ENCODE measurements at regions not wholly inside any gene's neighbourhood (a gene's known extent, or its start where the extent isn't known, plus 50 kb on each side); places are given as distances from the start of the nearest gene placed in this dataset.

DNA sequence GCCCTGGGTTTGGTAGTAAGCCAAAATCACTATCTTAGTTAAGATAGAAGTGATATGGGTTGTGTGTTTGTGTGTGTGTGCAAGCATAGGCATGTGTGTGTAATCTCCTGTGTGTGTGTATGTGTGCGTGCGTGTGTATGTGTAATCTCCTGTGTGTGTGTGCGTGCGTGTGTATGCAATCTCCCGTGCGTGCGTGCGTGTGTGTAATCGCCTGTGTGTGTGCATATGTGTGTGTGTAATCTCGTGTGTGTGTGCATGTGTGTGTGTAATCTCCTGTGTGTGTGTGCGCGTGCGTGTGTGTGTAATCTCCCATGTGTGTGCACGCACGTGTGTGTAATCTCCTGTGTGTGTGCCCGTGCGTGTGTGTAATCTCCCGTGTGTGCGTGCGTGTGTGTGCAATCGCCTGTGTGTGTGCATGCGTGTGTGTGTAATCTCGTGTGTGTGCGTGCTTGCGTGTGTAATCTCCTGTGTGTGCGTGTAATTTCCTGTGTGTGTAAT lies 219.3 kb upstream of the GGTLC1 start:
- POLR2A ChIA-PET = no interaction called here
- no peak for ATAC-seq (ENCODE audit: low read depth)
- Mint-ChIP-seq H3K9me3 (peaks cover 10% of the 10 kb centered on the region), H3K4me3 (no peak overlapping the region), H3K27me3 (peaks cover 18% of the 10 kb centered on the region), H3K36me3 (peaks cover 2% of the 10 kb centered on the region), H3K27ac (no peak overlapping the region), H3K4me1 (peaks cover 4% of the 10 kb centered on the region)
- DNase-seq = no peak

DNA sequence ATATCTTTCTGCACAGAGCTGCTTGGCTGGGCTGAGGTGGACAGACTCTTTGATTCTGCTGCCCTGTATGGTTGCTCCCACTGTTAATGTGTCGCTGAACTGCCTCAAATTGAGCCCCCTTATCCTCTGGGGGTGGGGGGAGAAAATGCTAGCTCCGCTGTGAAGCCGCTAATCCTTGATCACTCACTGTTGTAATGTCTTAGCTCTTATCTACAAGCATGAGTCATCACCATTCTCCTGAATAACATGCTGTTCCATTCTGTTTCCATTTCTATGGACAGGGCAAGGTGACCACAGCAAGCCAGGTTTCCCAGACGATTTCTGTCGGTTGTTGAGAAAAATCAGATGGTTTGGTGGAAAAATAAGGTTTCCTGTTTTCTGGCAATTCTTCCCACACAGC lies 218.4 kb upstream of the GGTLC1 start:
- POLR2A ChIA-PET = no interaction called here
- Mint-ChIP-seq H3K4me3 (no peak overlapping the region), H3K27ac (no peak overlapping the region), H3K9me3 (peaks cover 10% of the 10 kb centered on the region), H3K4me1 (no peaks in the 10 kb centered on the region), H3K36me3 (peaks cover 2% of the 10 kb centered on the region), H3K27me3 (peaks cover 9% of the 10 kb centered on the region)
- no peak for ATAC-seq (ENCODE audit: low read depth)
- DNase-seq = no peak

DNA sequence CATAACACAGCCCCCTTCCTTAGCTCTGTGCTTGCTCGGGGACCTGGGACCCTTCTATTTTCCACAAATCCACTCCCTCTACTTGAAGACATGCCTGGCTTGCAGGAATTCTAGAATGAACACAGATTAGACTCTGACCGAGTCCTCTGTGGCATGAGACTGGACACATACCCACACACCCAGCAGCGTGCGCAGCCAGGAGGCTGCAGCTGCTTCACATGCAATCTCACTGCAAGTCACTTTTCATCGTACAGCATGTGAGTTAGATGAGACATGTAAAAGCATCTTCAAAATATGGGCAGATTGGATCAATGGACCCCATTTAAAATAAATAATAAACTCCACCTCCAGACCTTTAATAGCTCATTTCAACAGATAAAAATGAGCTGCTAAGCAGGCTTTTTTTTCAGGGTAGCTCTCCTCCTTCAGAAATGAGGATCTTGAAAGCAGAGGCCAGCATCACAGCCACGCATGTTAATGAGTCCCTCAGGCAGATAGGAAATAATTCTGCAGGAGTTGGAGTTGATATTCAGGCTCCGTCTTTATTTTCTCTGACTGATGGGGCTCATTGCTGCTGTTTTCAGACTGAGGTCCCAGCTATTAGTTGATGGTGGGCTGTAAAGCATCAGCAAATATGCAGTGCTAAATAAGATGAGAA lies 215.1 kb upstream of the GGTLC1 start:
- ATAC-seq (ENCODE audit: low read depth) = no peak
- Mint-ChIP-seq H3K27me3 (no peaks in the 10 kb centered on the region), H3K9me3 (peaks cover 10% of the 10 kb centered on the region), H3K36me3 (peaks cover 2% of the 10 kb centered on the region), H3K4me1 (no peaks in the 10 kb centered on the region), H3K4me3 (no peak overlapping the region), H3K27ac (no peak overlapping the region)
- POLR2A ChIA-PET = no interaction called here
- DNase-seq = no peak

DNA sequence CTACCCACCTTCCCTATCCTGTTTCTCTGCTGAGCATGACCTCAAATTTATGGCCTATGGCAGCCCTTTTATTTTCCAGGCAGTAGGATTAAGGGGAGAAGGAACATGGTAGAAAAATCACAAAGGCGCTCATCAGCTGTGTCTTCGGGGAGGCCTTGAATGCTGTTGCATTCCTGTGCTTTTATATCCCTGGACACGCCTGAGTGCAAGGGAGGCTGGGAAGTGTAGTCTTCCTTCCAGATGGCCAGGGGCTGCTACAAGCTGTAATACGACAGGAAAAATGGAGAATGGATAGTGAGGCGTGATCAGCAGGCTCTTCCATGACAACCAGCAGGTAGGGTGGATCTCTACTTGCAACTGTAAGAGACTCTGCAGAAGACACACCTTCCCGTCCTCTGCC lies 210.9 kb upstream of the GGTLC1 start:
- Mint-ChIP-seq H3K36me3 (no peaks in the 10 kb centered on the region), H3K27ac (no peak overlapping the region), H3K4me1 (no peaks in the 10 kb centered on the region), H3K4me3 (no peak overlapping the region), H3K27me3 (peaks cover 13% of the 10 kb centered on the region), H3K9me3 (no peaks in the 10 kb centered on the region)
- POLR2A ChIA-PET = no interaction called here
- ATAC-seq (ENCODE audit: low read depth) (no peak), DNase-seq (no peak)

DNA sequence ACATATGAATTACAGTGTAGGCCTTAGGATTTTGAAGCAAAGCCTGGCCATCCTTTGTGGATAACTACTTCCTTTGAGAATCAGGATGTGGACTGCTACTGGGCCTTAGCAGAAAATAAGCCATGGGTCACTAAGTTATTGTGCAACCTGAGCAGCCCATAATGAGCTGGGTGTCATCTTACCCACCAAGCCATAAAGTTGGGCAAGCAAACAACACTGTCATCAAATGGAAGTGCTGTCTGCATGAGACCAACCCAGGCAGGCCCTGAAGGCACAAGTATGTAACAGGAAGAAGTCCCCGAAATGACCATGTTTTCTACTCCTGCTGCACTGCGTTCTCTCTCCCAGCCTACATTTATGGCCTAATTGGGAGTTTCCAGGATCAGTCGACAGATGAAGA lies 205.6 kb upstream of the GGTLC1 start:
- no peak overlapping the region for H3K27ac Mint-ChIP-seq
- POLR2A ChIA-PET = no interaction called here
- no peak for DNase-seq
- peaks cover 2% of the 10 kb centered on the region for H3K9me3 Mint-ChIP-seq
- no peaks in the 10 kb centered on the region for H3K4me1 Mint-ChIP-seq
- no peak for ATAC-seq (ENCODE audit: low read depth)
- no peak overlapping the region for H3K4me3 Mint-ChIP-seq
- H3K36me3 Mint-ChIP-seq = no peaks in the 10 kb centered on the region
- peaks cover 13% of the 10 kb centered on the region for H3K27me3 Mint-ChIP-seq

DNA sequence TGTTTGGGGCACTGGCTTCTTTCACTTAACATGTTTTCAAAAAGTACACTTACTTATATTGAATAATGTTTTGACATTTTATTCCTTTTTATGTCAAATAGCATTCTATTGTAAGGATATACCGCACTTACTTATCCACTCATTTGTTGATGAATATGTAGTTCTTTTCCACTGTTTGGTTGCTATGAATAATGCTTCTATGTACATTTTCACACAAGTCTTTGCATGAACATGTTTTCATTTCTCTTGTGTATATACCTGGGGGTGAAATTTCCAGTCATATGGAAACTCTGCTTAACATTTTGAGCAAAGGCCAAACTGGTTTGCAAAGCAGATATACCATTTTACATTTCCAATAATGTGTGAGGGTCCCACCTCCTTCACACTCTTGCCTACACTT lies 202.3 kb upstream of the GGTLC1 start:
- Mint-ChIP-seq H3K4me3 (no peak overlapping the region), H3K36me3 (no peaks in the 10 kb centered on the region), H3K4me1 (no peaks in the 10 kb centered on the region), H3K27me3 (peaks cover 2% of the 10 kb centered on the region), H3K27ac (no peak overlapping the region), H3K9me3 (peaks cover 2% of the 10 kb centered on the region)
- POLR2A ChIA-PET = no interaction called here
- ATAC-seq (ENCODE audit: low read depth) (no peak), DNase-seq (no peak)

DNA sequence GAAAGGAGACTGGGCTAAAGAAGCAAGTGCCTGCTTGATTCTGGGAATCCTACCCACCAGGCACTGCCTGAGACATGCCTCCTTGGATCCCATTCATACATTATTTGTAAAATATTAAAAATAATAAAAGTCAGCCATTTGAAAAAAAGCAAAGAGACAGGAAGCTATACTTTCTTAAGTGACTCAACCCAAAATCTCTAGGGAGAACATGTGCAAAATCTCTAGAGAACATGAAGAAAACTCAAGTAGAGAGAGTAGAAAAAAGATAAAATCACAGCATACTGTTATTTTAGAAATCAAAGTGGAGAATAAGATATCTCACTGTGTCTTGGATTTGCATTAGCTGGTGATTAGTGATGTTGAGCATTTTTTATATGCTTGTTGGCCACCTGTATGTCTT lies 197.2 kb upstream of the GGTLC1 start:
- Mint-ChIP-seq H3K4me3 (no peak overlapping the region), H3K27me3 (peaks cover 15% of the 10 kb centered on the region), H3K36me3 (no peaks in the 10 kb centered on the region), H3K27ac (no peak overlapping the region), H3K9me3 (peaks cover 2% of the 10 kb centered on the region), H3K4me1 (no peaks in the 10 kb centered on the region)
- ATAC-seq (ENCODE audit: low read depth) = no peak
- DNase-seq = no peak
- POLR2A ChIA-PET = no interaction called here

DNA sequence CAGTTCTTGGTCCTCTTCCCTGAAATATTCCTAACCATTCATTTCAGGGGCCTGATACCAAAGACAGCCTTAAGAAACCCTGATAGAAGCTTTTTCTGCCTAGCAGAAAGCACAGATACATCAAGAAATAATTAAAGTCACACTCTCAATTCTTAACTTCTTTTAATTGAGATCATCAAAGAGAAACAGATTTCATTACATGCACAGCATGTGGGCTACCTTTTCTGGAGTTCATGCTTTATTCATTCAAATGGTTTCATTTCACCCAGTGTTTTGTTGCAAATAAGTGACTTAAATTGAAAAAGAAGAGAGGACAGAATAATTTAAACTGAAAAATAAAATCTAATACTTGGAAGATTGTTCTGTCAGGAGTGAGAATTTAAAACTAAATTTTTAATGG lies 192.6 kb upstream of the GGTLC1 start:
- Mint-ChIP-seq H3K27ac (no peak overlapping the region), H3K27me3 (peaks cover 14% of the 10 kb centered on the region), H3K4me1 (no peaks in the 10 kb centered on the region), H3K4me3 (no peak overlapping the region), H3K9me3 (peaks cover 1% of the 10 kb centered on the region), H3K36me3 (no peaks in the 10 kb centered on the region)
- POLR2A ChIA-PET = no interaction called here
- no peak for DNase-seq
- no peak for ATAC-seq (ENCODE audit: low read depth)

DNA sequence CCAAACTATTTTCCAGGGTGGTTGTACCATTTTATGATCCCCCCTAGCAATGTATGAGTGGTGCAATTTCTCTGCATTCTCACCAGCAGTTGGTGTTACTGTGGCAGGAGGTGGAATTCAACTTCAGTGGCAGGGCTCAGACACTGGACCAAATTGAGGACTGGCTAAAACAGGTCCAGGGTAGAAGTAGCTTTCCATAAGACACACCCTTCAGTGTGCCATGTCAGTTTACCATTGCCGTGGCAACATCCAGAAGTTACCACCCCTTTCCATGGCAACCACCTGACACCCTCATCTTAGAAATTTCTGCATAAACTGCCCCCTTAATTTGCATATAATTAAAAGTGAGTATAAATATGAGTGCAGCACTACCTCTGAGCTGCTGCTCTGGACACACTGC lies 180.7 kb upstream of the GGTLC1 start:
- no peak for DNase-seq
- H3K4me3 Mint-ChIP-seq = no peak overlapping the region
- H3K27ac Mint-ChIP-seq = no peak overlapping the region
- no peak for ATAC-seq (ENCODE audit: low read depth)
- no peaks in the 10 kb centered on the region for H3K4me1 Mint-ChIP-seq
- peaks cover 3% of the 10 kb centered on the region for H3K9me3 Mint-ChIP-seq
- no peaks in the 10 kb centered on the region for H3K36me3 Mint-ChIP-seq
- POLR2A ChIA-PET = no interaction called here
- H3K27me3 Mint-ChIP-seq = peaks cover 16% of the 10 kb centered on the region

DNA sequence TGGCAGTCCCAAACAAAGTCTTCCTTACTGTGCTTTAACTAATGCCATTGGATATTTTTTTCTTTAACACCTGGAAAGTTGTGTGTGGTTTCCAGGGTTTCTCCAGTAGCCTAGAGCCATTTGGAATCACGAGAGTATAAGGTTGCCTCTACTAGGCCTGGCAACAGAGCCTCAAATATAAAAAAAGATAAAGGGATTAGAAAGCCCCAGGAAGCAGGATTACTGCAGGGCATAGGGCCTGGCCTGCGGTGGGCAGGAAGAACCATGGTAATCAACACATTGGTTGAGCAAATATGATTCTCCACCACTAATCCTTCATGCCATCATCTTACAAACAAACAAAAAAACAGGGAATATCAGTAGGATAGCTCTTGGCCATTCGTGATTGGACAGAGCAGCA lies 177.8 kb upstream of the GGTLC1 start:
- Mint-ChIP-seq H3K9me3 (no peaks in the 10 kb centered on the region), H3K27ac (no peak overlapping the region), H3K4me1 (no peaks in the 10 kb centered on the region), H3K4me3 (no peak overlapping the region), H3K27me3 (peaks cover 5% of the 10 kb centered on the region), H3K36me3 (no peaks in the 10 kb centered on the region)
- no peak for DNase-seq
- POLR2A ChIA-PET = no interaction called here
- no peak for ATAC-seq (ENCODE audit: low read depth)

DNA sequence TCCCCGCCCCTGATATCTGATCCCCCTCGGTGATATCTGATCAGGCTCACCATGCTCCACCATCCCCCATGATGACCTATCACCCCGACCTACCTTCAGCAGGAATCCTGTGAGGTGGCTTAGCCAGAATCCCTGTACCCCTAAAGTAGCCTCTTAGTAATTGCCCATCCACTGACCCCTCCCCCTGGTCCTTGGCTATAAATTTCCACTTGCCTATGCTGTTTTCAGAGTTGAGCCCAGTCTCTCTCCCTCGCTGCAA lies 177.5 kb upstream of the GGTLC1 start:
- Mint-ChIP-seq H3K27ac (no peak overlapping the region), H3K4me3 (no peak overlapping the region), H3K27me3 (peaks cover 5% of the 10 kb centered on the region), H3K36me3 (no peaks in the 10 kb centered on the region), H3K9me3 (no peaks in the 10 kb centered on the region), H3K4me1 (no peaks in the 10 kb centered on the region)
- POLR2A ChIA-PET = no interaction called here
- ATAC-seq (ENCODE audit: low read depth) (no peak), DNase-seq (no peak)

DNA sequence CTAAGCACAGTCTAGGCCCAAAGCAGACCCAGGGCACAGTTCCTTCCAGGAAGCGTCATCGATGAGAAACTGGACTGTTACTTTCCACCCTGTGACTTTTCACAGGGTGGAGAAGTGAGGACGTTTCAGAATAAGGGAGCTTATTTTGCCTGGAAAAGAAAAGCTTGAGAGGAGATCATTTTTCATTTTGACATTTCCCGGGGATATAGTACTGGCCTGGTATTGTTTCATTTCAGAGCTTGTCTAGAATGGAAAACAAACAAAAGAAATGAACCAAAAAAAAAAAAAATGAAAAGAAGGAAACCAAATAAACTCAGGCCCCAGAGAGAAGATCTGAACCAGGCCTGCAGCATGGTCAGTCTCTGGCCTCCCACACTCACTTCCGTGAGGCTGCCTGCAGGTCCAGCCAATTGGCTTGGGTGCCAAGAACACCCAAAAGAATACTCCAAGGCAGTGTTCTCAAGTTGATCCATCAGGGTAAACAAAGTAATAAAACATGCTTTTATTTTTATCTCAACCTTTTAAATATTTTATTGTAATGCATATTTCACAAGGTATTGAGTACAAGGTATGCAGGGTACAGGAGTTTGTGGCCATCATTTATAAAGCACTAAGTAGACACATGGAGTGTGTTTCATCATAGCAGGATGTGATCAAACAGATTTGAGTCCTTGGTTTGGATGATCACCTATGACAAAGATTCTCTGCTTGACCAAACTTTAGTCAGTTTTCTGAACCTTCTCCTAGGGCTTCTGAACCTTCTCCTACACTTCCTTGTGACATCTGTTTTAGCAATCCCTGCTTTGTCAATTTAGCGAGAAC lies 176.9 kb upstream of the GGTLC1 start:
- Mint-ChIP-seq H3K9me3 (no peaks in the 10 kb centered on the region), H3K36me3 (no peaks in the 10 kb centered on the region), H3K27me3 (peaks cover 5% of the 10 kb centered on the region), H3K27ac (no peak overlapping the region), H3K4me3 (no peak overlapping the region), H3K4me1 (peaks cover under 1% of the 10 kb centered on the region)
- ATAC-seq (ENCODE audit: low read depth) (no peak), DNase-seq (no peak)
- POLR2A ChIA-PET = no interaction called here

DNA sequence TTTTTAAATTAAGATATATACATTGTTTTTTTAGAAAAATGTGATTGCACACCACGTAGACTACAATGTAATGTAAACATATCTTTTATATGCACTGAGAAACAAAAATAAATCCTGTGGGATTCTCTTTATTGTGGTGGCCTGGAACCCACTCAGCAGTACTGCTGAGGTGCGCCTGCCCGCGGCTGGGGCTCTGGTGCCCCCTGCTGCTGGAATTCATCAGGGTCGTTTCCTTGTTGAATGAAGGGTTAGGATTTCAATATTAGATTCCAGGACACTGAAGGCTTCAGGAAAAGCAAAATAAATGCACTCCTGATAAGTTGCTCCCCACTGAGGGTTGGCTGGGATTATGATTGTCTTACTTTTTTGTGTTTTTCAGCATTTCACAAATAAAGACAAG lies 175.8 kb upstream of the GGTLC1 start:
- POLR2A ChIA-PET = no interaction called here
- no peaks in the 10 kb centered on the region for H3K9me3 Mint-ChIP-seq
- DNase-seq = peak; percentile 48
- H3K27ac Mint-ChIP-seq = no peak overlapping the region
- ATAC-seq (ENCODE audit: low read depth) = no peak
- no peak overlapping the region for H3K4me3 Mint-ChIP-seq
- H3K36me3 Mint-ChIP-seq = no peaks in the 10 kb centered on the region
- peaks cover 2% of the 10 kb centered on the region for H3K27me3 Mint-ChIP-seq
- H3K4me1 Mint-ChIP-seq = peaks cover 3% of the 10 kb centered on the region

DNA sequence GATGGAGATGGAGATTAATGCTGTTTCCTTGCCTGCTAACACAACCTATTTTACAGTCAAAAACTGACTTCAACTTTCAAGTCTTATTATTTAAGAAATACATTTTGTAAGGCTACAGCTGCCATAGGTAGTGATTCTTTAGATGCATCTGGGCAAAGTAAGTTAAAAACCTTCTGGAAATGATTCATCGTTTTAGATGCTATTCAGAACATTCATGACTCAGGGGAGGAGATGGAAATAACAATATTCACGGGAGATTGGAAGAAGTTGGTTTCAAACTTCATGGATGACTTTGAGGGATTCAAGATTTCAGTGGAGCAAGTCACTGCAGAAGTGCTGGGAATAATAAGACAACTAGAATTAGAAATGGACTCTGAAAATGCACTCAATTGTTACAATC lies 174.9 kb upstream of the GGTLC1 start:
- Mint-ChIP-seq H3K27ac (no peak overlapping the region), H3K4me1 (peaks cover 3% of the 10 kb centered on the region), H3K9me3 (no peaks in the 10 kb centered on the region), H3K4me3 (no peak overlapping the region), H3K27me3 (no peaks in the 10 kb centered on the region), H3K36me3 (no peaks in the 10 kb centered on the region)
- POLR2A ChIA-PET = no interaction called here
- no peak for DNase-seq
- no peak for ATAC-seq (ENCODE audit: low read depth)
